MG63 (cell line): ENCODE measurements at regions not wholly inside any gene's neighbourhood (a gene's known extent, or its start where the extent isn't known, plus 50 kb on each side); places are given as distances from the start of the nearest gene placed in this dataset.
"Not testable (repeated sequence)": the region's sequence is repeated elsewhere in the genome, so short reads cannot be mapped to it uniquely, and the experiment has no call there.

ENCODE experiments used
- DNase-seq: peaks from one replicate; pipeline ENCODE4 v3.0.0-alpha.2; 2020
- H3K27me3 ChIP-seq: fragments of 250-450 bp; sonication (Bioruptor Pico); 2 replicates; pipeline ENCODE4 v1.5.1; 2020; ENCODE audit warnings: mild to moderate bottlenecking, moderate library complexity
- H3K36me3 ChIP-seq: fragments of 250-450 bp; sonication (Bioruptor Pico); 2 replicates; pipeline ENCODE4 v1.5.1; 2020; ENCODE audit warnings: mild to moderate bottlenecking, moderate library complexity
- H3K4me3 ChIP-seq: fragments of 250-450 bp; sonication (Bioruptor Pico); 2 replicates; pipeline ENCODE4 v1.5.1; 2020; ENCODE audit warnings: mild to moderate bottlenecking, moderate library complexity
- H3K9me3 ChIP-seq: fragments of 250-450 bp; sonication (Bioruptor Pico); 2 replicates; pipeline ENCODE4 v1.5.1; 2020; ENCODE audit warnings: mild to moderate bottlenecking, moderate library complexity

DNA sequence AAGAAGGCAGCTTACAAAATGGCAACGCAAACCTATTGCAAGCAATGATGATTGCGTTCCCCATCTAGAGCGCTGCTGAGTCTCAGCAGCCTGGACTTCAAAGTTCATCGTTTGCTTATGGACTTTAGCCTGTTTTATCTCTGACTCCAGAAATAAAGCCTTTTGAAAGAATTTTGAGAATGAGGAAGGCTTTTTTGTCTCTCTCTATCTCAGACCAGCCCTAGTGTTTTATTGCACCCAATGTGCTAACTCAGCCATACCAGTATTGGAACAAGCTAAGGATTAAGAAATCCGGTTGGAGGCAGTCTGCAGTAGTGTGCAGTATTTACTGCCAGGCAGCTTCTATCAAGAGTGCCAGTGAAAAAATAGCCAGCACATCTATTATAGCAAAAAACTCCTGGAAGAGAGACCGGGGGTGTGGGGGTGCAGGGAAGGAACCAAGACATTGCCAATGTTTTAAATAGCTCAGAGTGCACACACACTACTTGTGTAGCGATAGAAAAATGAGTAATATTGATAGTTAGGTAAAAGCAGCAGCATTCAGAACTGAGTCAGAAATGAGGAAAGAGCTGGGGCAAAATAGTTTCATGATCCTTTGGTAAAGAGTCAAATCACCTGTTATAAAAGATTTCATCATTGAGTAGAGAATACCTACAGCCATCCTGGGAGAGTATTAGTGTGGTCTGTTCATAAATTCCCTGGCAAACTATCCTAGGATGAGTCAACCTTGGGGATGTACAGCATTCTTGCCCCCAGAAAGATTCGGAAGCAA is 219.0 kb downstream of the ZNF608 start:
- Histone ChIP-seq H3K36me3 (no peaks in the 10 kb centered on the region), H3K4me3 (no peak overlapping the region), H3K9me3 (peaks cover 5% of the 10 kb centered on the region; the same call in 1 of the 2 replicates), H3K27me3 (no peaks in the 10 kb centered on the region)
- DNase-seq, result peak; percentile 22

DNA sequence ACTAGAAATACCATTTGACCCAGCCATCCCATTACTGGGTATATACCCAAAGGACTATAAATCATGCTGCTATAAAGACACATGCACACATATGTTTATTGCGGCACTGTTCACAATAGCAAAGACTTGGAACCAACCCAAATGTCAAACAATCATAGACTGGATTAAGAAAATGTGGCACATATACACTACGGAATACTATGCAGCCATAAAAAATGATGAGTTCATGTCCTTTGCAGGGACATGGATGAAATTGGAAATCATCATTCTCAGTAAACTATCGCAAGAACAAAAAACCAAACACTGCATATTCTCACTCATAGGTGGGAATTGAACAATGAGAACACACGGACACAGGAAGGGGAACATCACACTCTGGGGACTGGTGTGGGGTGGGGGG is 220.4 kb downstream of the ZNF608 start:
- DNase-seq, H3K4me3 ChIP-seq, H3K27me3 ChIP-seq, H3K9me3 ChIP-seq, H3K36me3 ChIP-seq: not testable (repeated sequence)

- H3K9me3 ChIP-seq, result peaks cover 5% of the 10 kb centered on the region; the same call in 1 of the 2 replicates
These were observed 221.7 kb downstream of the ZNF608 start for GRCh38 chr5:124524552-124525232.

GRCh38 chr5:124523897-124524296 is 222.5 kb downstream of the ZNF608 start:
- Histone ChIP-seq H3K36me3 (no peaks in the 10 kb centered on the region), H3K27me3 (no peaks in the 10 kb centered on the region), H3K9me3 (peaks cover 5% of the 10 kb centered on the region; the same call in 1 of the 2 replicates), H3K4me3 (no peak overlapping the region)
- DNase-seq, result no peak

More at GRCh38 chr5:124524552-124525232, 221.7 kb downstream of the ZNF608 start:
- Histone ChIP-seq H3K4me3 (no peak overlapping the region), H3K36me3 (no peaks in the 10 kb centered on the region), H3K27me3 (no peaks in the 10 kb centered on the region)
- no peak for DNase-seq

- H3K4me3 ChIP-seq, result no peak overlapping the region
- H3K9me3 ChIP-seq, result peaks cover 4% of the 10 kb centered on the region; the same call in 1 of the 2 replicates
- no peak for DNase-seq
- no peaks in the 10 kb centered on the region for H3K36me3 ChIP-seq
- no peaks in the 10 kb centered on the region for H3K27me3 ChIP-seq
These were observed 223.4 kb downstream of the ZNF608 start for GRCh38 chr5:124522992-124523391.

DNA sequence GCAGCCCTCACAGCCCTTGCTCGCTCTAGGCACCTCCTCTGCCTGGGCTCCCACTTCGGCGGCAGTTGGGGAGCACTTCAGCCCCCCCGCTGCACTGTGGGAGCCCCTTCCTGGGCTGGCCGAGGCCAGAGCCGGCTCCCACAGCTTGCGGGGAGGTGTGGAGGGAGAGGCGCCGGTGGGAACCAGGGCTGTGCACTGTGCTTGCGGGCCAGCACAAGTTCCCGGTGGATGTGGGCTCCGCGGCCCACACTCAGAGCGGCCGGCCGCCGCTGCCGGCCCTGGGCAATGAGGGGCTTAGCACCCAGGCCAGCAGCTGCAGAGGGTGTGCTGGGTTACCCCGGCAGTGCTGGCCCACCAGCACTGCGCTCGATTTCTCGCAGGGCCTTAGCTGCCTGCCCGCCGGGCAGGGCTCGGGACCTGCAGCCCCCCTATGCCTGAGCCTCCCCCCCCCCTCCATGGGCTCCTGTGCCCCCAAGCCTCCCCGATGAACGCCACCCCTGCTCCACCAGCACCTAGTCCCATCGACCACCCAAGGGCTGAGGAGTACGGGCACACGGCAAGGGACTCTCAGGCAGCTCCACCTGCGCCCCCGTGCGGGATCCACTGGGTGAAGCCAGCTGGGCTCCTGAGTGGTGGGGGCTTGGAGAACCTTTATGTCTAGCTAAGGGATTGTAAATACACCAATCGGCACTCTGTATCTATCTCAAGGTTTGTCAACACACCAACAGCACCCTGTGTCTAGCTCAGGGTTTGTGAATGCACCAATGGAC is 224.8 kb downstream of the ZNF608 start:
- Histone ChIP-seq H3K4me3 (no peak overlapping the region), H3K36me3 (no peaks in the 10 kb centered on the region), H3K9me3 (0 out of 2 replicates have a peak, but pooled peaks cover 3% of the 10 kb centered on the region), H3K27me3 (no peaks in the 10 kb centered on the region)
- no peak for DNase-seq

- no peaks in the 10 kb centered on the region for H3K27me3 ChIP-seq
- DNase-seq, result peak; percentile 73
- no peaks in the 10 kb centered on the region for H3K36me3 ChIP-seq
- H3K9me3 ChIP-seq, result no peaks in the 10 kb centered on the region
- no peak overlapping the region for H3K4me3 ChIP-seq
These were observed 227.0 kb downstream of the ZNF608 start for GRCh38 chr5:124519396-124519795.

- Histone ChIP-seq H3K27me3 (no peaks in the 10 kb centered on the region), H3K9me3 (no peaks in the 10 kb centered on the region), H3K4me3 (no peak overlapping the region), H3K36me3 (no peaks in the 10 kb centered on the region)
- DNase-seq, result no peak
These were observed 229.9 kb downstream of the ZNF608 start for GRCh38 chr5:124516567-124516966.

- no peak overlapping the region for H3K4me3 ChIP-seq
- no peaks in the 10 kb centered on the region for H3K36me3 ChIP-seq
- H3K27me3 ChIP-seq, result no peaks in the 10 kb centered on the region
- no peaks in the 10 kb centered on the region for H3K9me3 ChIP-seq
- no peak for DNase-seq
These were observed 230.8 kb downstream of the ZNF608 start for GRCh38 chr5:124515497-124516245.

GRCh38 chr5:124514956-124515355 is 231.5 kb downstream of the ZNF608 start:
- Histone ChIP-seq H3K36me3 (no peaks in the 10 kb centered on the region), H3K27me3 (no peaks in the 10 kb centered on the region), H3K9me3 (no peaks in the 10 kb centered on the region), H3K4me3 (no peak overlapping the region)
- DNase-seq, result no peak

- Histone ChIP-seq H3K27me3 (no peaks in the 10 kb centered on the region), H3K4me3 (no peak overlapping the region), H3K9me3 (no peaks in the 10 kb centered on the region), H3K36me3 (no peaks in the 10 kb centered on the region)
- DNase-seq, result peak; percentile 64
These were observed 233.3 kb downstream of the ZNF608 start for GRCh38 chr5:124512952-124513632.

DNA sequence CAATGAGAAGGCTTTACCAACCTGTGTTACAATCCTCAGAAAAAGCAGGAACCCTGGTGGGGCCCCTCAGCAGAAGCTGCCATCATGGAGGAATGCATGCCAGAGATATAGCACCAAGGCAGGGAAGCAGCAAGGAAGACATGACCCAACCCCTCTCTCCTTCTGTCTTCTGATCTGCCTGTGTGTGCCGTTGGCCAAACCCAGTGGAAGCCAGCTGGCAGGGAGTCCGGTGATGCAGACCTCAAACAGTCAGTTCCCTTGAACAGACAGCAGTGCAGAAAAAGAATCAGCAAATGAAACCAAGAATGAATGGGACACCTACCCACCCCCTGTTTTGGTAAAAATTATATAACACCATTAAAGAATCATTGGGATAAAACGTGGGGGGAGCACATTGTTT is 234.2 kb downstream of the ZNF608 start:
- DNase-seq, result peak; percentile 98
- Histone ChIP-seq H3K27me3 (no peaks in the 10 kb centered on the region), H3K36me3 (no peaks in the 10 kb centered on the region), H3K4me3 (no peak overlapping the region), H3K9me3 (no peaks in the 10 kb centered on the region)

- H3K4me3 ChIP-seq, result no peak overlapping the region
- no peaks in the 10 kb centered on the region for H3K9me3 ChIP-seq
- peak; percentile 84 for DNase-seq
- H3K36me3 ChIP-seq, result no peaks in the 10 kb centered on the region
- H3K27me3 ChIP-seq, result no peaks in the 10 kb centered on the region
These were observed 234.6 kb downstream of the ZNF608 start for GRCh38 chr5:124511791-124512190.

GRCh38 chr5:124507688-124508087 is 238.8 kb downstream of the ZNF608 start:
- no peaks in the 10 kb centered on the region for H3K9me3 ChIP-seq
- no peaks in the 10 kb centered on the region for H3K27me3 ChIP-seq
- H3K4me3 ChIP-seq, result no peak overlapping the region
- no peaks in the 10 kb centered on the region for H3K36me3 ChIP-seq
- DNase-seq, result no peak

GRCh38 chr5:124504081-124504916 is 242.1 kb downstream of the ZNF608 start:
- Histone ChIP-seq H3K36me3 (no peaks in the 10 kb centered on the region), H3K27me3 (no peaks in the 10 kb centered on the region), H3K4me3 (no peak overlapping the region), H3K9me3 (no peaks in the 10 kb centered on the region)
- DNase-seq, result no peak
